SK-N-SH (cell line): ENCODE measurements at regions not wholly inside any gene's neighbourhood (a gene's known extent, or its start where the extent isn't known, plus 50 kb on each side); places are given as distances from the start of the nearest gene placed in this dataset.

Experiments
- CTCF ChIA-PET: fragments of 300-600, 350-600 bp; formaldehyde crosslinking; extraction: SDS; loops from one replicate; lab custom pipeline; 2021; lab: Yijun Ruan, JAX
- POLR2A ChIA-PET: fragments of 350-600 bp; sonication (Branson Sonifier 250); formaldehyde crosslinking; extraction: SDS; loops from one replicate; lab custom pipeline; 2020; ENCODE audit warnings: antibody characterized with exemption, inconsistent platforms; lab: Yijun Ruan, JAX
- DNase-seq: peaks from one replicate; pipeline ENCODE4 v3.0.0; 2012
- H2AFZ ChIP-seq: fragments of 200-600 bp; sonication (generic); 2 replicates; pipeline ENCODE4 v1.8.1; 2016; ENCODE audit warnings: antibody characterized with exemption, mild to moderate bottlenecking, low read depth
- H3F3A ChIP-seq: fragments of 200-600 bp; sonication (generic); replicated peaks from 2 replicates; pipeline ENCODE3; 2016; ENCODE audit warnings: antibody characterized with exemption, mild to moderate bottlenecking; ENCODE audit not compliant: insufficient read depth
- H3K27ac ChIP-seq, 2 experiments: fragments of 200-500 bp in 1 of 2; fragments of 200-600 bp in 1 of 2; sonication (Bioruptor generic) in 1 of 2; sonication (generic), shearing (Covaris generic) in 1 of 2; 2 replicates each; pipeline versions ENCODE4 v1.5.1 to v1.6.1; 2014 to 2016; ENCODE audit warnings: low read depth in 2 of 2, inconsistent platforms in 1 of 2, low read length in 1 of 2, mild to moderate bottlenecking in 1 of 2, mixed read lengths in 1 of 2
- H3K27me3 ChIP-seq: fragments of 200-600 bp; sonication (generic), shearing (Covaris generic); 2 replicates; pipeline ENCODE4 v1.6.1; 2016; ENCODE audit warnings: mixed run types; ENCODE audit not compliant: insufficient read depth
- H3K36me3 ChIP-seq, 2 experiments: fragments of 200-500 bp in 1 of 2; fragments of 200-600 bp in 1 of 2; sonication (Bioruptor generic) in 1 of 2; sonication (generic) in 1 of 2; replicated peaks in 1 of 2; 2 replicates each; pipeline versions ENCODE3 to v1.5.1; 2014 to 2016; ENCODE audit warnings: low read length in 1 of 2, mild to moderate bottlenecking in 1 of 2; ENCODE audit not compliant: insufficient read depth in 2 of 2, control insufficient read depth in 1 of 2
- H3K4me1 ChIP-seq, 2 experiments: fragments of 200-500 bp in 1 of 2; fragments of 200-600 bp in 1 of 2; sonication (Bioruptor generic) in 1 of 2; sonication (generic), shearing (Covaris generic) in 1 of 2; 2 replicates each; pipeline versions ENCODE4 v1.5.1 to v1.6.1; 2014 to 2016; ENCODE audit warnings: low read depth in 1 of 2, low read length in 1 of 2, mixed run types in 1 of 2; ENCODE audit not compliant: insufficient read depth in 2 of 2, control insufficient read depth in 1 of 2
- H3K4me2 ChIP-seq: fragments of 200-600 bp; sonication (generic), shearing (Covaris generic); 2 replicates; pipeline ENCODE4 v1.6.1; 2017; ENCODE audit warnings: mixed run types
- H3K4me3 ChIP-seq, 2 experiments: fragments of 200-500 bp in 1 of 2; fragments of 200-600 bp in 1 of 2; sonication (Bioruptor generic) in 1 of 2; sonication (generic), shearing (Covaris generic) in 1 of 2; 2 replicates each; pipeline versions ENCODE4 v1.5.1 to v1.8.1; 2014 to 2016; ENCODE audit warnings: low read depth in 2 of 2, inconsistent platforms in 1 of 2, low read length in 1 of 2, mild to moderate bottlenecking in 1 of 2, mixed read lengths in 1 of 2, moderate library complexity in 1 of 2
- H3K79me2 ChIP-seq: fragments of 200-600 bp; sonication (generic); 2 replicates; pipeline ENCODE4 v1.8.1; 2017; ENCODE audit warnings: mild to moderate bottlenecking; ENCODE audit not compliant: insufficient read depth
- H3K9ac ChIP-seq: fragments of 200-600 bp; sonication (generic); 2 replicates; pipeline ENCODE4 v1.6.1; 2017; ENCODE audit warnings: mixed run types
- H3K9me2 ChIP-seq: fragments of 200-600 bp; sonication (generic); 2 replicates; pipeline ENCODE4 v1.6.1; 2017; ENCODE audit warnings: mixed run types
- H3K9me3 ChIP-seq: fragments of 200-600 bp; sonication (generic); 2 replicates; pipeline ENCODE4 v1.6.1; 2017; ENCODE audit warnings: mixed run types, mild to moderate bottlenecking, moderate library complexity
- H4K20me1 ChIP-seq: fragments of 200-600 bp; sonication (generic); 2 replicates; pipeline ENCODE4 v1.6.1; 2017; ENCODE audit warnings: mild to moderate bottlenecking, mixed run types; ENCODE audit not compliant: insufficient read depth
- CTCF ChIP-seq: fragments of 200-600 bp; sonication (generic); IDR thresholded peaks from 2 replicates; pipeline ENCODE4 v1.6.1; 2017; ENCODE audit warnings: antibody characterized with exemption, mild to moderate bottlenecking, moderate library complexity
- FOXJ3 ChIP-seq: sonication (generic); formaldehyde crosslinking; IDR thresholded peaks from 2 replicates; pipeline ENCODE4 v1.5.1; 2020; ENCODE audit warnings: mild to moderate bottlenecking, missing genetic modification reagents
- FOXM1 ChIP-seq: IDR thresholded peaks from 2 replicates; pipeline ENCODE4 v1.4.0; 2012; ENCODE audit warnings: low read depth, mild to moderate bottlenecking
- GABPA ChIP-seq: IDR thresholded peaks from 2 replicates; pipeline ENCODE4 v1.4.0; 2012; ENCODE audit warnings: low read depth, mild to moderate bottlenecking
- MXI1 ChIP-seq: IDR thresholded peaks from 2 replicates; pipeline ENCODE4 v1.6.1; 2012; ENCODE audit warnings: mild to moderate bottlenecking, low read depth, low read length, improper control_type of control experiment
- NRF1 ChIP-seq: IDR thresholded peaks from 2 replicates; pipeline ENCODE4 v1.6.1; 2012; ENCODE audit warnings: low read depth, mild to moderate bottlenecking, low read length
- PBX3 ChIP-seq: IDR thresholded peaks from 2 replicates; pipeline ENCODE4; 2012
- POLR2AphosphoS5 ChIP-seq: IDR thresholded peaks from 2 replicates; pipeline ENCODE4 v1.6.1; 2012; ENCODE audit warnings: low read depth, low read length
- RCOR1 ChIP-seq: fragments of 150-350 bp; IDR thresholded peaks from 2 replicates; pipeline ENCODE4 v1.6.1; 2017; ENCODE audit warnings: antibody characterized with exemption, low read length
- REST ChIP-seq: IDR thresholded peaks from 2 replicates; pipeline ENCODE4 v1.6.1; 2012; ENCODE audit warnings: mild to moderate bottlenecking, low read depth, low read length, moderate library complexity
- RFX5 ChIP-seq: IDR thresholded peaks from 2 replicates; pipeline ENCODE4 v1.6.1; 2012; ENCODE audit warnings: mild to moderate bottlenecking, improper control_type of control experiment, low read length
- SIN3A ChIP-seq: IDR thresholded peaks from 2 replicates; pipeline ENCODE4 v1.6.1; 2012; ENCODE audit warnings: low read depth, mild to moderate bottlenecking, low read length, moderate library complexity, borderline replicate concordance
- SMC3 ChIP-seq: IDR thresholded peaks from 2 replicates; pipeline ENCODE4 v1.6.1; 2012; ENCODE audit warnings: low read depth, low read length, improper control_type of control experiment
- TCF12 ChIP-seq: IDR thresholded peaks from 2 replicates; pipeline ENCODE4 v1.4.0; 2012
- YY1 ChIP-seq: IDR thresholded peaks from 2 replicates; pipeline ENCODE4 v1.4.0; 2012; ENCODE audit warnings: low read depth, mild to moderate bottlenecking
- WGBS: methylation state at CpG from one replicate; pipeline ENCODE4 v1.1.6; 2017; ENCODE audit warnings: low lambda C conversion rate; 5-methylcytosine and 5-hydroxymethylcytosine counted together
- TF ChIP-seq, protein P1 (sequence below): IDR thresholded peaks from 2 replicates; pipeline ENCODE4 v1.4.0; 2012; ENCODE audit warnings: low read depth

GRCh38 chr5:17734011-17734410, 99.8 kb downstream of the TAF11L14 start:
- Histone ChIP-seq H4K20me1 (no peaks in the 10 kb centered on the region), H3K9ac (no peak overlapping the region), H3K9me3 (no peaks in the 10 kb centered on the region), H3K27ac (no peak overlapping the region), H3K4me3 (no peak overlapping the region), H3K79me2 (no peaks in the 10 kb centered on the region), H3K4me2 (no peak overlapping the region), H3K36me3 (no peaks in the 10 kb centered on the region), H3K27me3 (no peaks in the 10 kb centered on the region), H3K4me1 (no peaks in the 10 kb centered on the region), H3K9me2 (no peaks in the 10 kb centered on the region), H3F3A (no peaks in the 10 kb centered on the region), H2AFZ (no peak overlapping the region)
- ChIA-PET POLR2A (no interaction called here), CTCF (no interaction called here)
- TF ChIP-seq FOXM1 = no peak
- TF ChIP-seq RCOR1 = no peak
- no peak for TF ChIP-seq REST
- no peak for TF ChIP-seq CTCF
- no peak for TF ChIP-seq SMC3
- no peak for TF ChIP-seq GABPA
- TF ChIP-seq, protein P1, sequence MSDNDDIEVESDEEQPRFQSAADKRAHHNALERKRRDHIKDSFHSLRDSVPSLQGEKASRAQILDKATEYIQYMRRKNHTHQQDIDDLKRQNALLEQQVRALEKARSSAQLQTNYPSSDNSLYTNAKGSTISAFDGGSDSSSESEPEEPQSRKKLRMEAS = no peak
- no peak for TF ChIP-seq PBX3
- TF ChIP-seq RFX5 = no peak
- TF ChIP-seq MXI1 = no peak
- DNase-seq = no peak
- WGBS = 43% methylated on average over 2 of the region's 2 CpGs

DNA sequence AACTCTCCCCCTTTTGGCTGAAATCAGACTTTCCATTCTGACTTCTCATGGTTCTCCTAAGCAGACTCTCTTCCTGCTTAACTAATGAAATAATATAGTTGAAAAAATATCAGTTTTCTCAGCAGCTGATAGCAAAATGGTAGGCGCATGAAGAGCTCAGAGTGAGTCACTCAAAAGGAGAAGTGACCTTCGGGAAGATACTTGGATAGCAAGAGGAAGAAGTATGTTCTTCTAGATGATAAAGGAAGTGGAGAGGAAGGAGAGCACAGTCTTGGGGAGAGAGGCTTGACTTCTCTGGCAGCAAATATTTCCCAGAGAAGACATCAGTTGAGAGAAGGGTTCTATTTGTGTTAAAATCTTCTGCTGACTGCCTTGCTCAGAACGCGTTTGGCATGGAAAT, 101.5 kb downstream of the TAF11L14 start:
- no peaks in the 10 kb centered on the region for H3K4me1 ChIP-seq
- H3K9me3 ChIP-seq = no peaks in the 10 kb centered on the region
- H3F3A ChIP-seq = no peaks in the 10 kb centered on the region
- no peak for DNase-seq
- H3K27ac ChIP-seq = no peak overlapping the region
- H3K9ac ChIP-seq = no peak overlapping the region
- H2AFZ ChIP-seq = no peak overlapping the region
- H3K27me3 ChIP-seq = no peaks in the 10 kb centered on the region
- ChIA-PET POLR2A (no interaction called here), CTCF (no interaction called here)
- H3K79me2 ChIP-seq = no peaks in the 10 kb centered on the region
- H4K20me1 ChIP-seq = no peaks in the 10 kb centered on the region
- no peaks in the 10 kb centered on the region for H3K9me2 ChIP-seq
- no peak overlapping the region for H3K4me2 ChIP-seq
- H3K4me3 ChIP-seq = no peak overlapping the region
- no peaks in the 10 kb centered on the region for H3K36me3 ChIP-seq
- 33% methylated on average over 4 of the region's 4 CpGs for WGBS
- TF ChIP-seq TCF12 (no peak), POLR2AphosphoS5 (no peak), REST (no peak), YY1 (no peak), SMC3 (no peak), CTCF (no peak), FOXJ3 (CRISPR knock-in tag) (no peak), RCOR1 (no peak), SIN3A (no peak), NRF1 (no peak)
